GM21360 (cell line): ENCODE measurements at regions not wholly inside any gene's neighbourhood (a gene's known extent, or its start where the extent isn't known, plus 50 kb on each side); places are given as distances from the start of the nearest gene placed in this dataset.
"Not testable (repeated sequence)": the region's sequence is repeated elsewhere in the genome, so short reads cannot be mapped to it uniquely, and the experiment has no call there.

ENCODE experiments used
- ATAC-seq: cut with Tn5 transposase; IDR thresholded peaks from one replicate; pipeline ENCODE4 v1.9.1; 2021; ENCODE audit warnings: mild to moderate bottlenecking, moderate library complexity; ENCODE audit not compliant: unreplicated experiment

DNA sequence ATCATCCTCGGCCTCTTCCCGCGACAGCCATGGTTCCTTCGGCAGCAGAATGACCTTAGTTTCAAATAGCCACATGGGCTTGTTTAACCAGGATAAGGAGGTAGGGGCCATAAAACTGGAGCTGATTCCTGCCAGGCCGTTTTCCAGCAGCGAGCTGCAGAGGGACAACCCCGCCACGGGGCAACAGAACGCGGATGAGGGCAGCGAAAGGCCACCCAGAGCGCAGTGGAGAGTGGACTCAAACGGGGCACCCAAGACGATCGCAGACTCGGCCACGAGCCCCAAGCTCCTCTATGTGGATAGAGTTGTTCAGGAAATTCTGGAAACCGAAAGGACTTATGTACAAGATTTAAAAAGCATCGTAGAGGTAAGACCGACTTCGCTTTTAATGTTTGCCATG, 131.8 kb upstream of the MTHFD1L start:
- ATAC-seq: no peak

DNA sequence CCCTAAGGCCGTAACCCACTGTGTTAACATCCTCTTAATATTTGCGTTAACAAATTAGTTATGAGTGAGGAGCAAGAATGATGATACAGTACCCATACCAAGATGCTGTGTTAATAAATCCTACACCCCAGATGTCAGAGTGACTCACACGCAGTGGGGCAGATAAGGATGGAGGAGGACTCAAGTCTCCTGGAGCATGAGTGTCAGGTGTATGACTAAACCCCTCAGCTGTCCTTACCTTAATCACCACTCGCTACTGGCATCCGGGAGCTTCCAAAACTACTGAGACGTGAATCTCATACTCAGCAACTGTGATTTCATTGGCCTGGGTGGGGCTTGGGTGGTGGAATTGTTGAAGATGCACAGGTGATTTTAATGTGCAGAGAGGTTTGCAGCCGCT, 131.3 kb upstream of the MTHFD1L start:
- ATAC-seq: no peak

DNA sequence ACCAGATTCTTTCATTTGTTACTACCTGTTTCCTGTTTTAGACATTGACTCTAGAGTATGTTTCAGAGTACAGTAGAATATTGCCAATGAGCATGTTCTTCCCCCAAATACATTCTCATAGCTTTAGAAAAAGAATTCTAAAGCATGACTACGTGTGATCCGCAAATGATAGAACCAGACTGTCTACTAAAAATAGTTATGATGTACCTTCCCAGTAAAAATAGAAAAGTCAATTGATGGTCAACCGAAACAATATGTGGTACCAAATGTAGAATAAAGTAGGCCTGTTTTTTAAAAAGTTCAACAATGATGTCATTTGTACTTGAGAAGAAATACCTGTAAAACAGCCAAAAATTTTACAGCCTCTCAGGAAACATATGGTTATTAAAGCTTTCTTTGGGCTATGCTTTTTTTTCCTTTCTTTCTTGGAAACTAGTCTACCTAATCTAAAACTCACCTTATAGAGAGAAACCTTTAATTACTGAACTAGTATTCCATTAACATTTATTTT, 130.1 kb upstream of the MTHFD1L start:
- no peak for ATAC-seq

DNA sequence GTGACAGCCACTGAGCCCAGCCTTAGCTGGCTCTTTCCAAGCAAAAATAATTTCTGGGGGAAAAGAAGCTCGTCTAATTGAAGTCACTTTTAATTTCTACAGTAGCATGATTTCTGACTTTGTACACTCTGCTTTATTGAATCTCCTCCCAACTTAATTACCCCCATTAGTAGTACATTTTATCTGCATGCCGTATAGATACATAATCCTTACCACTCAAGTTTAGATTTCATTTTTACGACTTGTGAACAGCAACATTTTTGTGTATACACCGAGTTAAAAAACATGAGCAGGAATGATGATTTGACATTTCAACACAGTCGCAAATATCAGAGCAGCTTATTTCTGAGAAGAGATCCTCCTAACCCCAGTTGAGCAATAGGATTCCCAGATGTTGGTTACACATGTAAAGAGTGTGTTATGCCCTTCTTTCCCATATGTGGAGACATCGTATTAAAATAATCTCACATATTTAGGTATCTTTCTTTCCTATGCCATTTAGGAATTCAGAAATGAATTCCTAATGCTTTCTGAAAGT, 127.3 kb upstream of the MTHFD1L start:
- ATAC-seq: no peak

DNA sequence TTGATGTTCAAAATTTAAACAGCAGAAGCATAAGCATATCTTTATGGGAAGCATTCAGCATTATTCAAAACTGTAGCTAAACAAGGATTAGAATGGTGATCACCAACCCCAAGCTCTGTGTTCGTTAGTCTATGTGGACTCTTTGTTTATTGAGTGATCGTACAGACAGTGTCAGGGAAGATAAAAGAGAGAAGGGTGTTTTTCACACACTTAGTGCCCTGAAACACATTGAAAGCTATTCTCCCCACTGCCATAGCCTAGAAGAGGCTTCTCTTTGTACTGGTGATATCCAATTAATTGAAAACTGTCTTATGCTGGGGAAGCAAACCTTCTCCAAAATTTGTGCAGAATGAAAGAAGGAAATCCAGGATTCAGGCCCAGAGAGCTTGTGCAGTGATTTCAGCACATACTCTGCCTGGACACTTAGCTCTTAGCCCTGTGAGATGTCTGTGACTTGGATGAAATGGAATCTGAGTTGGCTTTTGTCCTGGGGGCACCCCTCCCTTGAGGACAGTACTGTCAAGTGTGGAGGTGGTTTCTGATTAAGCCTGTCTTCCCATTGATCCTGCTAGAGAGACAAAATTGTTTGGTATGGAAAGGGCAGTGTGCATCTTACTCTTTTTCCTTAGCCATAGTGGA, 125.7 kb upstream of the MTHFD1L start:
- no peak for ATAC-seq

DNA sequence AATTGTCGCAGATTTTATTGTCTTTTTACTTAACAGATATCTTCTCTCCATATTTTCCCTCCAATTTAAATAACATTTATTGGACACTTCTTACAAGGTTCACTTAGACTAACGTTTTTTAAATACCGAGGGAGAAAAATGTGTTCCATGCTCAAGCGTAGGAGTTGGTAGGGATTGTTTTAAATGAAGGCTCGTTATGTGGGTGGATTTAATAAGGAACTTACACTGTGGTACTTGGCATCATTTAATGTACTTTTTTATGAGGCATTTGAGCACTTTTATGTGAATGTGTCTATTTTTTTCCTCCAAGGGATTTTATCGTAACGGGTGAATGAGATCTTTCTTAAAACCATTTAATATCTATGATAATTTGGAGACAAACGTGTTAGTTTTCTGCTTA, 125.0 kb upstream of the MTHFD1L start:
- no peak for ATAC-seq

DNA sequence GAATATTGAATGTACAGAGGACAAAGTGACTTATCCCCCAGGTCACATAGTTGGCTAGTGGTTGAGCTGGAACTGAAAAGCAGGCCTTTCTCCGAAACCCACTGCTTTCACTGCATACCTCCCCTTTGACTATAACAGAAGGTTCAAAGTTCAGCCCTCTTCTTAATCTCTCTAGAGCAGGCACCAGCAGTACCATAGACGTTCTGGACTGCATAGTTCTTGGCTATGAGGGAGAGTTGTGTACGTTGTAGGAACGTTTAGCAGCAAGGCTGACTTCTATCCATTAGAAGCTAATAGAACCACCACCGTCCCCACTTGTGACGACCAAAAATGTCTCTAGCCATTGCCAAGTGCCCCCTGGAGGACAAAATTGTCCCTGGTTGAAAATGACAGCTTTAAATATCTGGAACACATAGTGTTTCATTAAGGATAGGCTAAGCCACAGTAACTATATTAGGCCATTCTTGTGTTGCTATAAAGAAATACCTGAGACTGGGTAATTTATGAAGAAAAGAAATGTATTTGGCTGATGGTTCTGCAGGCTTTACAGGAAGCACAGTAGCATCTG, 123.8 kb upstream of the MTHFD1L start:
- no peak for ATAC-seq

DNA sequence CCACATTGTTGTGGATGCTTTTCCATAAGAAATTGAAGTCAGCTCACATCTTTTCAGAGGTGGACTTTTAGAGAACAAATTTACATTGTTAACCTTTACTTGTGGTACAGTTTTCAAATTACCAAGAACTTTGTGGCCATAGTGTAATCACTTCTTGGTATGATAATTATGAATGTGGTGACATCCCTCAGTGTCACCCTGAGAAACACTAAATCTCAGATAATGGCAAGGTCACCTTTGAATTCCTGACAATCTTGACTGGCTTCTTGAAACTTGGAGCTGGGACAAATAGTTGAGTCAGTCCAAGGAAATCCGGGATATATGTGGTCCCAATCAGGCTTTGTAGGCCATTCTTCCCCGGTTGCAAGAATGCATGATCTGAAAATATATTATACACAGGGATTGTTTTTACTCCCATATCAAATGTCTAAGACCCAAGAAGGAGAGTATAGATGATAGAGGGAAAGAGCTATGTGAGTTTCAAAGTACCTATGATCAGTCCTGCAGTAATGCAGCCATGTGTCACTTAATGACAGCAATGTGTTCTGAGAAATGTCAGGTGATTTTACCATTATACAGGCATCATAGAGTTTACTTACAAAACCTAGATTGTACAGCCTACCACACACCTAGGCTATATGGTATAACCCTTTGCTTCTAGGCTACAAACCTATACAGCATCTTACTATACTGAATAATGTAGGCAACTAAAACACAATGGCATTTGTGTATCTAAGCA, 120.8 kb upstream of the MTHFD1L start:
- no peak for ATAC-seq

DNA sequence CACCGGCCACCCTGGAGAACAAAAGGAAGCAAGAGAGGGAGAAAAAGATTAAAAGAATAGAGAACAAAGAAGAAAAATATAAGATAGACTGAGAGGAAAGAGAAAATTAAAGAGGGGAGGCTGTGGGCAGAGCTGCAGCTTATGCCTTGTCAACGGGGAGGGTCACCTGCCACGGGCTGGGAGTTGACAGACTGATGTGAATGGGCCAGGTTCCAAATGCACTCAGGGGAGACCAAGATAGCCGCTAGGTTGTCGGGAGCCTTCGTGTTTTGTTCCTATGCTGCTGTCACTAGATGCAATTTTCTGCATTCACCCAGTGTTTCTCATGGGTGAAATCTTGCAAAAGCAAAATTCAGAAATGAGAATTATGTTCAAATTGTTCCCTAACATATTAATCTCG, 119.6 kb upstream of the MTHFD1L start:
- no peak for ATAC-seq

DNA sequence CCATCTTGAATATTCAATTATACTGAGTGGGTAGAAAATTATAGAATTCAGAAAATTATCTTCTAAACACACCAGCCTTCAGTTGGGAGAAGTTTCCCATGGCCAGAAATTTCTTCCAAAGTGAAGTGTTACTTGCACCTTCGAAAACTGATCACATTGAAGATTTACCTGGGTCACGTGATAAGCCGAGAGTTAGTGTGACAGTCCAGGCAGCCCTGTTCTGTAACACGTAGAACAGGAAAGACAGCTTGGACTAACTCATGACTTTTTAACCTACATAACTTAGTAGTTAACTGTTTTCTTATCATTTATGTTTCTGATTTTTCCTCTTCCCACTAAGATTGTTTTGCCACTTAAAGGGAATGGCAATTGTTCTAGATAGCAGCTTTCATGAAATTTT, 118.3 kb upstream of the MTHFD1L start:
- ATAC-seq: no peak

DNA sequence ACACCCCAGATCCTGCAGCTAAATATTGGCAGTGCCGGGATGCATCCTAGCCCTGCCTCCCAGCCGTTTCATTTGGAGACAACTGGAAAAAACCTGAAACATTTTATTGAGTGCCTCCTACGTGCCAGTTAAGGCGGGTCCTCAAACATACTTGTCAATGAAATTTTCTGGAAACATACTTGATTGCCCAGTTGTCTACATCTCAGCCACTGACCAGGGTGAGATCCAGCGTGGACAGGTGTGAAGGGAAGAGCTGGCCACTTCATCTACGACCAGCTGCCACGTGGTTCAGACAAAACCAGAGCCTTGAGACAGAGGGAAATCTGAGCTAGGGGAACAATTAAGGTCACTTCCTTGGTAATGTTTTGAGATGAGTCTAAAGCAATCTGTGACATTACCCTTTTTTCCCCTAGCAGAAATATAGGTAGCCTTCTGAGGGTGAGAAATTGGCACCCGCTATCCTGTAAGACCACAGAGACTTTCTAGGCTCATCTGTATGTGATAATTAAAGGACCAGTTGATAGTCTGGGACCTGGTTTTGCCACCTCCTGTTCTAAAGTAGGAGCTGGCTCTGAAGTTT, 116.3 kb upstream of the MTHFD1L start:
- ATAC-seq: no peak

DNA sequence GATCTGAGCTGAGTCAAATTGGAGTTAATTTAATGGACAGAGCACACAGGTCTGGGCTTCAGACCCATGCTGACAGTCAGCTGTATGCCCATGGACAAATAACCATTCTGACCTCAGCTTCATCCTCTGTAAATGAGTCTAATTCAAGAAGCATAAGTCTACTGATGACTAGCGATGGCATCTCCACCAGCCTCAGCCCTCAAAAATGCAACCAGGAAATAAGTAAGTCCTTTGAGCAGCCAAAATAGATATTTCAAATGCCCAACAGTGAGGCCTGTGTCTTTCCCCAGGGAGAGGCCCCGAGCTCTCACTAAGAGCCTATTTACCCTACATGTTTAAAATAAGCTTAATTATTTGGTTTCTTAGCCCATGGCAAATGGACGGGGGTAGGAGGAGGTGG, 114.2 kb upstream of the MTHFD1L start:
- ATAC-seq: no peak

DNA sequence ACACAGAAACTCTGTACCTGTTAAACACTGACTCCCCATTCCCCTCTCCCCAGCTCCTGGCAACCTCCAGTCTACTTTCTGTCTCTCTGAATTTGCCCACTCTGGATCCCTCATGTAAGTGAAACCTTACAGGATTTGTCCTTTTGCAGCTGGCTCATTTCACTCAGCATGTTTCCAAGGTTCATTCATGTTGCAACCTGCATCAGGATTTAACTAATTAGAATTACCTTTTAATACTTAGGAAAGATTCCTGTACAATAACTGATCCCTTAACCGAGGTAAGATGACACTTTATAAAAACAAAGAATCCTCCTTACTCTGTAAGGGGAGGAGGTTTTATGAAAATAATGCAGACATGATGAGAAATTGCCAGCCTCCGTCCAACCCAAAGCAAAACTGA, 113.1 kb upstream of the MTHFD1L start:
- no peak for ATAC-seq

DNA sequence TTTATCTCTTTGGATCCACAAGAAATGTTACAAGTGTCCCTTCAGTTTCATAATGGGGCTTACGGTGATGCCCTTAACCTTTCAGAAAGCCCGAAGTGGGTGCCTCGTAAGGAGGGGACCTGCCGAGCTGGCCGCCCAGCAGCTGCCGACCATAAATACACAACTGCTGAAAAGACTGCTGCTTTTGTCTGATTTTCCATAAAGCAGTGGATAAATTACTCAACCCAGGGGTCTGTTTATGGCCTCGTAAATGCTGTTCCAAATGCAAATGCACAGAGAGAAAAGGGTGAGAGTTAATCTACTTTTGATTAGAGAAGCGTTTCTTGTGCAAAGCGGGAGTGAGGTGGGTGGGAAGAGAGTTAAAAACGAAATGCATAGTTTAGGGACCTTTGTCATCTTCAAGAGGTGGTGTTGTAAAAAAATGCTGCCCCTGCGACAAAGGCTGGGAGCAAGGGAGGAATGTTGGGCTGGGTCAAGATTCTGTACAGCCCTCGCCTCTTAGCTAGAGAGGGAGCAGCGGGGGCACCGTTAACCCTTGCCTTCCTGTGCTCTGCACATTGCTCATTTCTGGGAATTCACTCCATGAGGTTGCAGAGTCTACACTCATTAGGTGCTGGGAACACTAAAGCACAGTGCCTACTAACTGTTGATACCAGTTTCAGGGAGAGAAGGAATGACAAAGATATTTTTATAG, 112.0 kb upstream of the MTHFD1L start:
- ATAC-seq: no peak

DNA sequence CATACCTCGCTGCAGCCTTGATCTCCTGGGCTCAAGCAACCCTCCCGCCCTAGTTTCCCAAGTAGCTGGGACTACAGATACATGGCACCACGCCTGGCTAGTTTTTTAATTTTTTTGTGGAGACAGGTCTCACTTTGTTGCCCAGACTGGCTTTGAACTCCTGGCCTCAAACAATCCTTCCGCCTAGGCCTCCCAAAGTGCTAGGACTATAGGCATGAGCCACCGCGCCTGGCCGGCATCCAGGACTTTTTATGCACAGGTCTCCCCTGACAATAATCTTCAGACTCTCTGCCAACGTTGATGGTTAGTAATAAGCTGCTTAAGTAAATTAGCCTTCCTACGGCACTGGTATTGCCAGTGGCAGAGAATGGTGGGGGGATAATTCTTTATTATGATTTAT, 110.5 kb upstream of the MTHFD1L start:
- ATAC-seq: no peak

DNA sequence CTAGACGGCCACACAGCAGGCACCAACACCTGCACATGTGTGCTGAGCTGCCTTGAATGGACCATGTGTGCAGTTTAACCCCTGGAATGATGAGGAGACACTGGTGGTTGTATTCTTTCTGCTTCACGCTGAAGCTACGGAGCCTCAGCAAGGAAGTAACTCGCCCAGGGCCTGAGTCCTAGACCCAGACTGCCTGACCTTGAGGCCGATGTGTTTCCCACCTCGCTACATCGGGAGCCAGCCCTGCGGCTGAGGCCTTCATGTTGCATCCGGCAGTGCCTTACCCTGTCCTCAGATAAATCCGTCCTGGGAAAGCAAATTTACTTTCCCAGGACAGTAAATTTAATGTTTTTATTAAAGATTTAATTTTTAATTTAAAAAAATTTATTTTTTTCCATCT, 110.0 kb upstream of the MTHFD1L start:
- ATAC-seq: no peak

DNA sequence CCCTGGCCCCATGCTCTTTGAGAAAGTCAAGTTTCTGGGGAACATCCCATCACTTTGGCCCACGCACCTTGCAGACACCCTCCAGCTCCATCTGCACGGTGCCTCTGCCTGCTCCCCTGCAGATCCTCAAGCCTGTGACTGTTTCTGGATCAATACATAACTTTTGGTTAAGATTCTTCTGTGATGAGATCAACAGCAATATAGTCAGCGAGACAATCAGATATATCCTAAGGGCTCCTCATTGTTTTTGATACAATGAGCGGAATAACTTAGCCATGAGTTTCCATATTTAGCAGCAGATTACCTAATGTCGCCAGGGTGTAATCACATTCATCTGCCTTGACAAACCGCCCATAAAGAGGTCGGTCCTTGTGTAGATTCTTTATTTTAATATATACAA, 109.3 kb upstream of the MTHFD1L start:
- no peak for ATAC-seq

DNA sequence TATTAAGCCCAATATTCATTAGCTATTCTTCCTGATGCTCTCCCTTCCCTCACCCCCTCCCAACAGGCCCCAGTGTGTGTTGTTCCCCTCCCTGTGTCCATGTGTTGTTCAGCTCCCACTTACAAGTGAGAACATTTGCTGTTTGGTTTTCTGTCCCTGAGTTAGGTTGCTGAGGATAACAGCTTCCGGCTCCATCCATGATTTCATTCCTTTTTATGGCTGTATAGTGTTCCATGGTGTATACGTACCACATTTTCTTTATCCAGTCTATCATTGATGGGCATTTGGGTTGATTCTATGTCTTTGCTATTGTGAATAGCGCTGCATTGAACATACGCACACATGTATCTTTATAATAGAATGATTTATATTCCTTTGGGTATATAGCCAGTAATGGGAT, 107.7 kb upstream of the MTHFD1L start:
- ATAC-seq: not testable (repeated sequence)

DNA sequence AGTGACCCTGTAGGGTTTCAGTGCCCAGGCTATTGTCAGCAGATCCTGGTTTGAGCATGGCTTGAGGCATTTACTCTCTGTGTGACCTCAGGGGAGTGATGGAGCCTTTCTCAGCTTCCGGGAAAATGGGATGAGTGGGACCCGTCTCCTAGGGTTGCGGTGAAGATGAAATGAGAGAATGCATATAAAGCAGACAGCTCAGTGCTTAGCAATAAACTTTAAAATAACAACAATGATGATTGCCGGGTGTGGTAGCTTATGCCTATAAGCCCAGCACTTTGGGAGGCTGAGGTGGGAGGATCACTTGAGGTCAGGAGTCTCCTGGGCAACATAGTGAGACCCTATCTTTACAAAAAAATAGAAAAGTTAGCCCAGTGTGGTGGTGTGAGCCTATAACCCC, 106.0 kb upstream of the MTHFD1L start:
- no peak for ATAC-seq

DNA sequence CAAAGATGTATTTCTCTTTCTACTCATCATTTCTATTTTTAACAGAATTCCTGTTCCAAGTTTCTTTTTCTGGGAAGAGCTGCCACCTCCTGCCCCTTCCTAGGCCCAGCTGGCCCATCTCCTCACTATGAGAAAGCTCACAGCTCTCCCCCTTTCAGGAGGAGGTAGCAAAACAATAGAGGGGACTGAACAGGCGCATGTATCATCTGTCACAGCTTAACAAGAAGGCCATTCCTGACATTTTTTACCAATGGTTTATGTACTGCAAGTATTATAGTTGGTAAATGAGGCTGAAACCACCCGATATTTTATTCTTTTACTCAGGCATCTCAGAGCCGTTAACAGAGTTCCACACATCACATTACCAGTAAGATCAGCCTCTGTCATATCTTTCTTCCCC, 103.7 kb upstream of the MTHFD1L start:
- ATAC-seq: no peak
